ENCODE measurements at regions not wholly inside any gene's neighbourhood (a gene's known extent, or its start where the extent isn't known, plus 50 kb on each side); places are given as distances from the start of the nearest gene placed in this dataset.

GRCh38 chr2:220011859-220012258, 384.4 kb downstream of the SLC4A3 start:
- H3K4me1 ChIP-seq (replicated peaks), result no peaks in the 10 kb centered on the region
- H3K27ac ChIP-seq, result no peak overlapping the region
- no peaks in the 10 kb centered on the region; the same call in 1 of the 2 replicates for H3K9me3 ChIP-seq (replicated peaks)
- no peak for DNase-seq (ENCODE audit: low read depth in 1 of 2, low spot score in 2 of 2)
- no peak overlapping the region for H3K4me3 ChIP-seq
- H3K36me3 ChIP-seq, result no peaks in the 10 kb centered on the region
- no peaks in the 10 kb centered on the region for H3K27me3 ChIP-seq (replicated peaks)

- H3K9me3 ChIP-seq (replicated peaks), result no peaks in the 10 kb centered on the region
Observed at GRCh38 chr2:220014961-220015360, 387.5 kb downstream of the SLC4A3 start.

GRCh38 chr2:220015576-220015975, 388.1 kb downstream of the SLC4A3 start:
- Histone ChIP-seq H3K4me1 (replicated peaks) (no peaks in the 10 kb centered on the region), H3K27me3 (replicated peaks) (no peaks in the 10 kb centered on the region)

More at GRCh38 chr2:220014961-220015360, 387.5 kb downstream of the SLC4A3 start:
- no peaks in the 10 kb centered on the region for H3K27me3 ChIP-seq (replicated peaks)
- no peak overlapping the region for H3K27ac ChIP-seq
- H3K4me1 ChIP-seq (replicated peaks), result no peaks in the 10 kb centered on the region
- no peaks in the 10 kb centered on the region for H3K36me3 ChIP-seq
- no peak overlapping the region for H3K4me3 ChIP-seq
- DNase-seq (ENCODE audit: low read depth in 1 of 2, low spot score in 2 of 2), result no peak

GRCh38 chr2:220025207-220025606, 397.8 kb downstream of the SLC4A3 start:
- Histone ChIP-seq H3K4me1 (replicated peaks) (no peaks in the 10 kb centered on the region), H3K9me3 (replicated peaks) (no peaks in the 10 kb centered on the region), H3K27me3 (replicated peaks) (no peaks in the 10 kb centered on the region), H3K36me3 (no peaks in the 10 kb centered on the region), H3K4me3 (no peak overlapping the region), H3K27ac (no peak overlapping the region)
- no peak for DNase-seq (ENCODE audit: low read depth in 1 of 2, low spot score in 2 of 2)

More at GRCh38 chr2:220015576-220015975, 388.1 kb downstream of the SLC4A3 start:
- Histone ChIP-seq H3K36me3 (no peaks in the 10 kb centered on the region), H3K4me3 (no peak overlapping the region), H3K27ac (no peak overlapping the region), H3K9me3 (replicated peaks) (no peaks in the 10 kb centered on the region)
- DNase-seq (ENCODE audit: low read depth in 1 of 2, low spot score in 2 of 2), result no peak

GRCh38 chr2:220029013-220029412, 401.6 kb downstream of the SLC4A3 start:
- no peak overlapping the region for H3K27ac ChIP-seq
- no peak for DNase-seq (ENCODE audit: low read depth in 1 of 2, low spot score in 2 of 2)

GRCh38 chr2:220033546-220033945, 406.1 kb downstream of the SLC4A3 start:
- Histone ChIP-seq H3K4me3 (no peak overlapping the region), H3K27ac (peak overlapping the region; percentile 80), H3K36me3 (no peaks in the 10 kb centered on the region), H3K9me3 (replicated peaks) (no peaks in the 10 kb centered on the region), H3K27me3 (replicated peaks) (no peaks in the 10 kb centered on the region), H3K4me1 (replicated peaks) (peaks cover 22% of the 10 kb centered on the region)
- DNase-seq (ENCODE audit: low read depth in 1 of 2, low spot score in 2 of 2), result peak in 1 of 2 experiments; percentile 53

More at GRCh38 chr2:220029013-220029412, 401.6 kb downstream of the SLC4A3 start:
- H3K27me3 ChIP-seq (replicated peaks), result no peaks in the 10 kb centered on the region
- H3K4me3 ChIP-seq, result no peak overlapping the region
- peaks cover 10% of the 10 kb centered on the region for H3K4me1 ChIP-seq (replicated peaks)
- H3K9me3 ChIP-seq (replicated peaks), result no peaks in the 10 kb centered on the region
- no peaks in the 10 kb centered on the region for H3K36me3 ChIP-seq

- Histone ChIP-seq H3K36me3 (no peaks in the 10 kb centered on the region), H3K4me3 (no peak overlapping the region), H3K27me3 (replicated peaks) (no peaks in the 10 kb centered on the region), H3K9me3 (replicated peaks) (no peaks in the 10 kb centered on the region), H3K4me1 (replicated peaks) (peaks cover 22% of the 10 kb centered on the region), H3K27ac (peak overlapping the region; percentile 80)
- peak; percentile 52 to 69 for DNase-seq (ENCODE audit: low read depth in 1 of 2, low spot score in 2 of 2)
Observed at GRCh38 chr2:220034426-220035130, 407.1 kb downstream of the SLC4A3 start.

GRCh38 chr2:220036431-220036830, 409.0 kb downstream of the SLC4A3 start:
- peaks cover 22% of the 10 kb centered on the region for H3K4me1 ChIP-seq (replicated peaks)
- no peaks in the 10 kb centered on the region for H3K9me3 ChIP-seq (replicated peaks)
- no peaks in the 10 kb centered on the region for H3K27me3 ChIP-seq (replicated peaks)
- H3K4me3 ChIP-seq, result no peak overlapping the region
- DNase-seq (ENCODE audit: low read depth in 1 of 2, low spot score in 2 of 2), result no peak
- H3K36me3 ChIP-seq, result no peaks in the 10 kb centered on the region
- H3K27ac ChIP-seq, result no peak overlapping the region

- peaks cover 15% of the 10 kb centered on the region for H3K4me1 ChIP-seq (replicated peaks)
- no peaks in the 10 kb centered on the region for H3K9me3 ChIP-seq (replicated peaks)
- no peak for DNase-seq (ENCODE audit: low read depth in 1 of 2, low spot score in 2 of 2)
- no peaks in the 10 kb centered on the region for H3K36me3 ChIP-seq
- no peak overlapping the region for H3K27ac ChIP-seq
- H3K27me3 ChIP-seq (replicated peaks), result no peaks in the 10 kb centered on the region
- H3K4me3 ChIP-seq, result no peak overlapping the region
Observed at GRCh38 chr2:220040346-220040745, 412.9 kb downstream of the SLC4A3 start.

GRCh38 chr2:220041447-220041846, 414.0 kb downstream of the SLC4A3 start:
- Histone ChIP-seq H3K27me3 (replicated peaks) (no peaks in the 10 kb centered on the region), H3K36me3 (no peaks in the 10 kb centered on the region)

GRCh38 chr2:220043155-220043989, 415.9 kb downstream of the SLC4A3 start:
- Histone ChIP-seq H3K27ac (peak overlapping the region; percentile 71), H3K4me1 (replicated peaks) (peaks cover 15% of the 10 kb centered on the region), H3K4me3 (no peak overlapping the region), H3K27me3 (replicated peaks) (no peaks in the 10 kb centered on the region), H3K36me3 (no peaks in the 10 kb centered on the region), H3K9me3 (replicated peaks) (no peaks in the 10 kb centered on the region)
- DNase-seq (ENCODE audit: low read depth in 1 of 2, low spot score in 2 of 2), result peak in 1 of 2 experiments; percentile 76

More at GRCh38 chr2:220041447-220041846, 414.0 kb downstream of the SLC4A3 start:
- no peaks in the 10 kb centered on the region for H3K9me3 ChIP-seq (replicated peaks)
- peaks cover 15% of the 10 kb centered on the region for H3K4me1 ChIP-seq (replicated peaks)
- H3K4me3 ChIP-seq, result no peak overlapping the region
- H3K27ac ChIP-seq, result no peak overlapping the region
- DNase-seq (ENCODE audit: low read depth in 1 of 2, low spot score in 2 of 2), result no peak

GRCh38 chr2:220043990-220044335, 416.5 kb downstream of the SLC4A3 start:
- no peak for DNase-seq (ENCODE audit: low read depth in 1 of 2, low spot score in 2 of 2)
- H3K4me1 ChIP-seq (replicated peaks), result peaks cover 15% of the 10 kb centered on the region

GRCh38 chr2:220044383-220044782, 417.0 kb downstream of the SLC4A3 start:
- Histone ChIP-seq H3K27me3 (replicated peaks) (no peaks in the 10 kb centered on the region), H3K36me3 (no peaks in the 10 kb centered on the region), H3K4me1 (replicated peaks) (peaks cover 15% of the 10 kb centered on the region), H3K27ac (no peak overlapping the region; the same call in 1 of the 2 replicates), H3K4me3 (no peak overlapping the region), H3K9me3 (replicated peaks) (no peaks in the 10 kb centered on the region)
- no peak for DNase-seq (ENCODE audit: low read depth in 1 of 2, low spot score in 2 of 2)

More at GRCh38 chr2:220043990-220044335, 416.5 kb downstream of the SLC4A3 start:
- Histone ChIP-seq H3K27ac (peak overlapping the region; percentile 71), H3K4me3 (no peak overlapping the region), H3K9me3 (replicated peaks) (no peaks in the 10 kb centered on the region), H3K36me3 (no peaks in the 10 kb centered on the region), H3K27me3 (replicated peaks) (no peaks in the 10 kb centered on the region)

GRCh38 chr2:220046507-220046906, 419.1 kb downstream of the SLC4A3 start:
- Histone ChIP-seq H3K4me1 (replicated peaks) (peaks cover 15% of the 10 kb centered on the region), H3K27me3 (replicated peaks) (no peaks in the 10 kb centered on the region), H3K36me3 (no peaks in the 10 kb centered on the region), H3K9me3 (replicated peaks) (no peaks in the 10 kb centered on the region), H3K4me3 (no peak overlapping the region), H3K27ac (no peak overlapping the region)
- no peak for DNase-seq (ENCODE audit: low read depth in 1 of 2, low spot score in 2 of 2)
